ES-I3 (cell line): ENCODE measurements at regions not wholly inside any gene's neighbourhood (a gene's known extent, or its start where the extent isn't known, plus 50 kb on each side); places are given as distances from the start of the nearest gene placed in this dataset.

Experiments used
- H3K36me3 ChIP-seq: 2 replicates; pipeline ENCODE4 v1.6.1; 2013; ENCODE audit warnings: mild to moderate bottlenecking, low read length, control low read depth, moderate library complexity; ENCODE audit not compliant: insufficient read depth
- H3K4me1 ChIP-seq: 2 replicates; pipeline ENCODE4 v1.6.1; 2013; ENCODE audit warnings: mild to moderate bottlenecking, control low read depth, low read length; ENCODE audit not compliant: insufficient read depth
- H3K9ac ChIP-seq: 2 replicates; pipeline ENCODE4 v1.6.1; 2013; ENCODE audit warnings: low read depth, mild to moderate bottlenecking, low read length, moderate library complexity
- H3K9me3 ChIP-seq: 2 replicates; pipeline ENCODE4 v1.6.1; 2013; ENCODE audit warnings: mild to moderate bottlenecking, low read length, moderate library complexity; ENCODE audit not compliant: control insufficient read depth, insufficient read depth

DNA sequence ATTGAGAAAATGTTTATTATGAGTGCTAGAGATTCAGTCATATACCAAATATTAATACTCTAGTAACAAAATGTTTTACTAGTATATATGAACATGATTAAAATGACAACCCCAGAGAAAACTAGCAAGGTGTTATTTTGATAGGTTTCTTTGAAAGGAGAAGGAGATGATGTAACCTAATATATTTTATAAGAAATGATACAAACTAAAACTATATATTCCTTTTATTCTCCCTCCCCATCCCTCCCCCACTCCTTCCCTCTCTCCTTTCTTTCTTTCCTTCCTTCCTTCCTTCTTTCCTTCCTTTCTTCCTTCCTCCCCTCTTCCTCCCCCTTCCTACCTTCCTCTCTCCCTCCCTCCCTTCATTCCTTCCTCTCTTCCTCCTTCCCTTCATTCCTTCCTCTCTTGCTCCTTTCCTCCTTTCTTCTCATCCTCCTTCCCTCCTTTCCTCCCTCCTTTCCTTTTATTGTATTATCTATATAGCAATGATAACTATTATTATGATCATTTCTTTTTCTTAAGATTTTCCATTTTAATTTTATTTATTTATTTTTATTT is 215.3 kb upstream of the MEF2C start:
- Histone ChIP-seq H3K4me1 (no peaks in the 10 kb centered on the region), H3K9ac (no peak overlapping the region), H3K36me3 (no peaks in the 10 kb centered on the region), H3K9me3 (no peaks in the 10 kb centered on the region)

- H3K36me3 ChIP-seq, result no peaks in the 10 kb centered on the region
- H3K9me3 ChIP-seq, result no peaks in the 10 kb centered on the region
- H3K4me1 ChIP-seq, result no peaks in the 10 kb centered on the region
- no peak overlapping the region for H3K9ac ChIP-seq
Measured at GRCh38 chr5:89097103-89097502, 214.1 kb upstream of the MEF2C start.

DNA sequence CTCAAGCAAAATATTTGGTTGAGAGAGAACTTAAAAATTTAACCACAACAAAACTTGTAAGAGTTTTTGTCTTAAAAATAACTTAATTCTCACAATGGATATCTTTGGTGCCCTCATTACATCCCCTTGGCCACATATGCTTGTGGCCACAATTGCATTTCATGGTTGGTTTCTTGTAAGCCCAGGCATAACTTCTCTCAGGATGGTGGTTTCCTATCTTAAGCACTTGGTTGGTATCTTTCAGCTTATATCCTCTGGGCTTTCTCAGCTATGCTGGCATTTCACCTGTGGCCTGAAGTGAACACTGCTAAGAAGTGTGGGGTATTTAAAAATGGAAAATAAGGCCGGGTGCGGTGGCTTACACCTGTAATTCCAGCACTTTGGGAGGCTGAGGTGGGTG is 212.4 kb upstream of the MEF2C start:
- no peaks in the 10 kb centered on the region for H3K9me3 ChIP-seq
- no peaks in the 10 kb centered on the region for H3K4me1 ChIP-seq
- no peak overlapping the region for H3K9ac ChIP-seq
- no peaks in the 10 kb centered on the region for H3K36me3 ChIP-seq

- no peaks in the 10 kb centered on the region for H3K36me3 ChIP-seq
- peaks cover 4% of the 10 kb centered on the region; the same call in 1 of the 2 replicates for H3K4me1 ChIP-seq
- no peak overlapping the region for H3K9ac ChIP-seq
- no peaks in the 10 kb centered on the region for H3K9me3 ChIP-seq
Measured at GRCh38 chr5:89090037-89090436, 207.1 kb upstream of the MEF2C start.

- no peaks in the 10 kb centered on the region for H3K9me3 ChIP-seq
- H3K4me1 ChIP-seq, result peaks cover 4% of the 10 kb centered on the region; the same call in 1 of the 2 replicates
- no peak overlapping the region for H3K9ac ChIP-seq
- no peaks in the 10 kb centered on the region for H3K36me3 ChIP-seq
Measured at GRCh38 chr5:89087551-89088318, 204.8 kb upstream of the MEF2C start.

DNA sequence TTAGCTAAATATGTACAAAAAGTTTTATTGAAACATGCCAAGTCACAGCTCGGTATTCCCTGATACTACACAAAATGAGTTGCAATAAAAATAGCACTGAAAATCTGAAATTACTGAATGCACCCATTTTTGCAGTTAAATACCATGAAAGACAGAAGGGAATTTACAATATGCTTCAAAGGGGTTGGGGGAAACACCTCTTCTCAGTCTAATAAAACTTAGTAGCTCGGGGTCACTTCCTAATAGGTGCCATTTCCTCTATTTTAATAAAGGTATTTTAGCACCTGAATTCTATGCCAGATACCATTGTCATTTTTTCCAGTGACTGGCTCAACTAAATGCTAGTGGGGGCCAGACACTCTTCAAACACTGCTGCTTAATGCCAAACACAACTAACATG is 204.1 kb upstream of the MEF2C start:
- no peaks in the 10 kb centered on the region for H3K9me3 ChIP-seq
- H3K9ac ChIP-seq, result no peak overlapping the region
- no peaks in the 10 kb centered on the region for H3K36me3 ChIP-seq
- peaks cover 4% of the 10 kb centered on the region; the same call in 1 of the 2 replicates for H3K4me1 ChIP-seq

DNA sequence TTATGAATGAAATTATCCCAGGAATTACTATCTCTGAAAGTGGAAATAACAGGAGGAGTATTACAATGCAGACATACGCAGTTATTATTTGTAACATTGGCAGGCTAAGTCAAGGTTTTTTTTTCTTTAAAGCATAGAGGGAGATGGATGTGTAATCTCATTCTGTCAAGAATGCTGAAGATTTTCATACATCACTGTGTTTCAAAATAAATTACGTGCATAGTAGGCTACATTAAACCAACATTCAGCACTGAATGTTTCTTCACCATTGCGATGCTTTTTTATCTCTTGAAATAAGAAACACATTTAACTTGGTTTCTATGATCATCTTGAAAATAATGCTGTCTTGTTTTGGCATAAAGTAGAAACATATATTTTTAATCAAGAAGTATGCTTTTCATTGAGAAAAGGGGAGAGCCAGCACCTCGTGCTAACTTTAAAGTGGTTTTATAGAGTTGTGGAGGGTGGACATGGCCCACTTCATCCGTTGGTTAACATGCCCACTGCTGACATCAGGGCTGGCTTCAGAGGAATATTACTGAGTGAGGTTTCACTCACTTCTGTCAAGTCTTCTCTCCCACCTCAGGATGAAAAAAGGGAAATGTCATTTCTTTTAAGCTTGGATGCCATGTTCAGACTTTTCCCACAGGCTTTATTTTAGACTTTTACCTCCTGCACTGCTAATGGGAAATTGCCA is 203.6 kb upstream of the MEF2C start:
- H3K9me3 ChIP-seq, result no peaks in the 10 kb centered on the region

GRCh38 chr5:89083791-89084190 is 200.8 kb upstream of the MEF2C start:
- H3K4me1 ChIP-seq, result peaks cover 4% of the 10 kb centered on the region; the same call in 1 of the 2 replicates
- no peaks in the 10 kb centered on the region for H3K9me3 ChIP-seq
- H3K36me3 ChIP-seq, result no peaks in the 10 kb centered on the region
- no peak overlapping the region for H3K9ac ChIP-seq

More for the DNA sequence above, 203.6 kb upstream of the MEF2C start:
- no peak overlapping the region for H3K9ac ChIP-seq
- H3K4me1 ChIP-seq, result peaks cover 4% of the 10 kb centered on the region; the same call in 1 of the 2 replicates
- H3K36me3 ChIP-seq, result no peaks in the 10 kb centered on the region

DNA sequence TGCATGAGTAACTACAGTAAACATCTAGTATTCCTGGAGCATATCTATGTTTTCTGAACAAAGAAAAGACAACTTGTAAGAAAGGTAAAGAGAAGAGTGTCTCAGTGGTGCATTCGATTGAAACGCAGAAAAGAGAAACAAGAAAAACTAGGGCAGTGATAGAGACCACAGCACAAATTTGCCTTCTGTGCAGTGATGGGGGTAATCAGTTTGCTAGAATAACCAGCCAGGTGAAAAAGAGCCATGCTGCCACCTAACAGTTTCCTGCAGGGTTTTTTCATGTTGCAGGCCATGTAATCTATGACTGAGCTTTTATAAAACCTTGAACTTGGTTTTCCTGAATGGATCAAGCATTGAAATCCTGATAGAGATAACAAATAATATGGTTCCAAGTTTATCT is 198.4 kb upstream of the MEF2C start:
- Histone ChIP-seq H3K9me3 (no peaks in the 10 kb centered on the region), H3K9ac (no peak overlapping the region), H3K36me3 (no peaks in the 10 kb centered on the region), H3K4me1 (no peaks in the 10 kb centered on the region)

- Histone ChIP-seq H3K36me3 (no peaks in the 10 kb centered on the region), H3K4me1 (no peaks in the 10 kb centered on the region), H3K9me3 (no peaks in the 10 kb centered on the region), H3K9ac (no peak overlapping the region)
Measured at GRCh38 chr5:89080467-89081116, 197.6 kb upstream of the MEF2C start.

DNA sequence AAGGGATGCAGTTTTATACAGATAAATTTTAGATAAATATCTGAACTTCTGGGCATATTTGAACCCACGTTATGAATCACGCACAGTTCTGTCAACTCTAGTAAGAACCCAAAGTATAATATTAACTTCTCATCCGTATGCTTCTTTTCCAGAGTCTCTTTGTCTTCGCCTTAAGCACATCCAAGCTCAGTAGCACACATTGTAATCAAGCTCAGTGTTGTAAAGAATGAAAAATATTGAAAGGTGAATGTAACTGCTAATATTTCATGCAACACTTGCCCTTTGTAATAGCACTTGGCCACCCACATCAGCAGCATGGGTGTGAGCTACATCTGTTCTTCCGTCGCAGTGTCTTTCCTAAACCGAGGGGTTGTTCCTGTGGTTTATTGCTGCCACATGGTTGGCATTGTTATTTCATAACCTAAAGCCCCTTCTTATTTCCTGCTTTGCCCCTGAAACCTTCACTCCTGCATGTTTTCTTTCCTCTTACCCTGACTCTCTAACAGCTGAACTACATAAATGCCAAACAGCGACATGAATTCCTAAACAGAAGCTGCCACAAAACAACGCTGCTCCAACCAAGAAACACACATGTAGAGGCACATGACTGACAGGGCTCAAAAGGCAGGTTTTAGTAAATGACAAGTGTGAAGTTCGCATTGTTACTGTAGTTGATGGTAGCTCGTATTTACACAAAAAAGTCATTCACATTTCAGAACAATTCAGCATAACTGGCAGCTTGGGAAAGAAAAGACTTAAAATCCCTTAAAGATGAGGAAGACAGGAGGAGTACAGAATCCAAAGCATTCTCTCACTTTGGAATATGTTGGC is 190.1 kb upstream of the MEF2C start:
- H3K36me3 ChIP-seq, result no peaks in the 10 kb centered on the region
- no peaks in the 10 kb centered on the region for H3K9me3 ChIP-seq
- H3K9ac ChIP-seq, result no peak overlapping the region
- H3K4me1 ChIP-seq, result no peaks in the 10 kb centered on the region

- H3K9me3 ChIP-seq, result no peaks in the 10 kb centered on the region
- H3K36me3 ChIP-seq, result no peaks in the 10 kb centered on the region
- no peaks in the 10 kb centered on the region for H3K4me1 ChIP-seq
- H3K9ac ChIP-seq, result no peak overlapping the region
Measured at GRCh38 chr5:89071941-89072331, 189.0 kb upstream of the MEF2C start.

DNA sequence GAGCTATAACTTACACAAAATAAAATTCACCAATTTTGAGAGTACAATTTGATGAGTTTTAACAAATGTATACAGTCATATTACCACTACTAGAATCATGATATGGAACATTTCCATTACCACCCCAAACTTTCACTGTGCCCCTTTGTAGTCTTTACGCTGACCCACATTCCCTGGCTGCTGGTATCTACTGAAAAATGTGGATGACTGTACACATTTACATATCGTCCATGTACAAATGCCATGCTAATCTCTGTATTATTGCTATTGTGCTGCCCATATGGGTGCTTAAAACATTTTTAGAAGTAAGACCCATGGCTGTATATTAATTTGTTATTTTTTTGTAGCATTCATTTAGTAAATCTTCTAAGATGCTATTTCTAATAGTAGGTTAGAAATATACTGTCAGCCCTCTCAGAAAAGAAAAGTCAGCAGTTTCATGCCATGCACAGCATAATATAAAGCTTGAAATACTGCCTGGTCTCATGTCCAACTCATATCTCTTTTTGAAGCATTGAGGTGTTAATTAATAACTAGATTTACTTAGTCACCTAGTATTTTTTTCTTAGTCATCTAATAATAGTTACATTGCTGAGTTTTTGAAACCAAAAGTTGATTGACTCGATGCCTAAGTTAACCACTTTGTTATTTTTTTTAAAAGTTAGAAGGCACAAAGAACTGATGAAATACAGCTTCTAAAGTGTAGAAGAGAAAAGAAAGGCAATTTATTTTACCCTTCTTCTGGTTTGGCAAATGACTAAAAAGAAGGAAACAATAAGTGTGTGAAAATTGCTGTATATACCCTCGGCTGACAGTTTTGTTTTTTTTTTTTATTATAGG is 188.3 kb upstream of the MEF2C start:
- Histone ChIP-seq H3K9me3 (no peaks in the 10 kb centered on the region), H3K9ac (no peak overlapping the region), H3K36me3 (no peaks in the 10 kb centered on the region), H3K4me1 (no peaks in the 10 kb centered on the region)
